GM19467 (cell line): ENCODE measurements at regions not wholly inside any gene's neighbourhood (a gene's known extent, or its start where the extent isn't known, plus 50 kb on each side); places are given as distances from the start of the nearest gene placed in this dataset.

Source experiments
- ATAC-seq: cut with Tn5 transposase; IDR thresholded peaks from one replicate; pipeline ENCODE4 v1.9.1; 2021; ENCODE audit warnings: mild to moderate bottlenecking, moderate library complexity; ENCODE audit not compliant: unreplicated experiment

GRCh38 chr1:57957576-57957975 is 533.7 kb upstream of the DAB1 start:
- no peak for ATAC-seq

- no peak for ATAC-seq
Observed at GRCh38 chr1:57951390-57951789, 527.5 kb upstream of the DAB1 start.

- ATAC-seq = no peak
Observed at GRCh38 chr1:57949168-57949567, 525.3 kb upstream of the DAB1 start.

- ATAC-seq = no peak
Observed at GRCh38 chr1:57947471-57947870, 523.6 kb upstream of the DAB1 start.

GRCh38 chr1:57945045-57945444 is 521.2 kb upstream of the DAB1 start:
- ATAC-seq = no peak

GRCh38 chr1:57943365-57943764 is 519.5 kb upstream of the DAB1 start:
- ATAC-seq = no peak

- no peak for ATAC-seq
Observed at GRCh38 chr1:57934745-57935144, 510.9 kb upstream of the DAB1 start.

DNA sequence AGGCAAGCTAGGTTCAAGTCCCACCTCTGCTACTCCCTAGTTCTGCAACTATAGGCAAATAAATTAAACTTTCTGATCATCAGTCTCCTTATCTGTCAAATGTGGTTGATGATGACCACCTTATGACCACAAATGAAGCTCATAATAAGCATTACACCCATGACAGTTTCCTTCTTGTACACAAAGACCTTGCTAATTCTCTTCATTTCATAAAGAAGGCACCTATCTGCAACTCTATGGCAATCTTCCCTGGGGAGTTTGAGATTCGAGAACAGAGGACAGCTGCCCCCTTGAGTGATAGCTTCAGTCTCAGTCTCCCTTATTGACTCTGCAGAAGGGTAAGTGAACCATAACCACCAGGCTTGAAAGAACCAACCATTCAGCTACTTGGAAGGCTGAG is 503.1 kb upstream of the DAB1 start:
- ATAC-seq = no peak

DNA sequence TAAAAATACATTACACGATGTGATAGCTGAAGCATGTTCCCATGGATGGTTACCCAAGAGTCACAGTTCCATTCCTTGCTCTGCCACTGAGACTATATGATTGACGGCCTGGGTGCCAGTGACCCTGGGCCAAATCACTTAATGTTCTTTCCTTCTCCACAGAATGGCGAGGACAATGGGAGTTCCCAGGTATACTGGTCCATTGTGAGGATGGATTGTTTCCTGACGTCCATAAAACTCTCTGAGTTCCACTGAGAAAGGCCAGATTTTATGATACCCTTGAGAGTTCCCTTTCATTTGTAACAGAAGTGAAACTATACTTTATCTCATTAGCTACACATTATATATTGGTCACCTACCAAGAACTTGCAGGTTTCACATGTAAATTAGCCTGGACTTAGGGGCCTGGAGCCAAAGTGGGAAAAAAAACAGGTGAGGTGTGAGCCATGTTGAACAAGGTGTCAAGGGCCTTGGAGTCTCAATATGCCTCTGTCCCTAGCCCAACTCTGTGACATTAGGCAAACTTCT is 502.2 kb upstream of the DAB1 start:
- no peak for ATAC-seq

DNA sequence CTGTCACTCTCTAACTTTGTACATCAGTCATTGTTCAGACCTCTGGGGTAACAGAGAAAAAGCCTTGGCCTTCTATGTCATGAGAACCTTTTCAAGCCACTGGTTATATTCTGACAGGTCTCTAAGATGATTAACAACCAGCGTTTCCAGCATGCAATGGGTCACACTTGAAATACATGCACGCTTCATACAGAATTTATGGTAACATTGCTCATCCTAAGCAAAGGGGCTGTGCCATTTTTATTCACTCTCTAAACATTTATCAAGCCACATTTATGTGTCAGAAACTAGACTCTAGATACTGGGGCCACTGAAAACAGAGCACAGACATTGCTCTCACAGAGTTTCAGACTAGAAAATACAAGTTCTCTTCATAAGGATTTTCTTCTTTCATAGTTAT is 501.4 kb upstream of the DAB1 start:
- ATAC-seq = no peak

GRCh38 chr1:57922130-57922529 is 498.3 kb upstream of the DAB1 start:
- no peak for ATAC-seq

GRCh38 chr1:57916041-57916440 is 492.2 kb upstream of the DAB1 start:
- ATAC-seq = no peak

- no peak for ATAC-seq
Observed at GRCh38 chr1:57911427-57911826, 487.6 kb upstream of the DAB1 start.

DNA sequence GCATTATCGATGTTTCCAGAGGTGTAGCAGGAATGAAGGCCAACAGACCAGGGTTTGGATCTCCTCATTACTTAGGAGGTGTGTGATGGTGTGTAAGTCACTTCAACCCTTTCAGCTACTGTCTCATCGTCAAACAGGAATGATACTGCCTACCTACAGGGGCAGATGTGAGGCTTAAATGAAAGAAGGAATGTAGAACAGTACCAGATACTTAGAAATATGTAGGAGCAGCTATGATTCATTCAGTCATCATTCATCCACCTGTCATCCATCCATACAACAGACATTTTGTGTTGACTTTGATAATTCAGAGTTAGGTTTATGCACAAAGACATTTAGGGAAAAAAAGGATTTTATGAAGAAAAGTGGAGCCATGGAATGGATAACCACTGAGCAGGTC is 486.9 kb upstream of the DAB1 start:
- ATAC-seq = no peak

- ATAC-seq = no peak
Observed at GRCh38 chr1:57910305-57910704, 486.4 kb upstream of the DAB1 start.

GRCh38 chr1:57908147-57908890 is 484.5 kb upstream of the DAB1 start:
- ATAC-seq = no peak

DNA sequence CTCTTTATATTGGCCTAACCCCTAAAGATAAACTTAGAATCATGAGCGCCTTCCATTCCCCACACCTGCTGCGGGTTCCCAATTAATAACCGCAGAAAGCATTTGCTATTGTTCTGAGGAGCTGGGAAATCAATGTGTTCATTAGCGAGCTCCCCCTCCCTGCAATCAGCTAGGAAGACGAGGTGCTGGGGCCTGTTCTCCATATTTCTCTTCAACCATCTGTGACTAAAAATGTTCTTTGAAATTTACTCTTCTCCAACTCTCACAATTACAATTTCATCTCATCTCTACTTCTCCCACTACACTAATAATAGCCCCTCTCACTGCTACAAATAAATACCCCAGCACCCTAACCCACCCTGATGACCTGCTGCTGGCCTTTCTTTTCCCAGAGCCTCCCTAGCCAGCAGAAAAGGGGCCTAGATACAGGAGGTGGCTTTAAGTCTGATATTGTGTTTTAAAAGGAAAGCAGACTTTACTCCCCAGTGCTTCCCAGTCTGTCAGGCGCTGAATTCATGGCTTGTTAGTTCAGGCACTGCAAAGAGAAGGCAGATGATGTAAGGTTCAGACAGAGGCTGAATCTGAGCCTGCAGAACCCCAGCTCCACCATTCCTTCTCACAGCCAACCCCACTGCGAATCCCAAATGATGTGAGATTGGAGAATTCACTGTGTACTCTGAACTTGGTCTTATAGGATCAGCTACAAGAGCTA is 477.5 kb upstream of the DAB1 start:
- no peak for ATAC-seq

DNA sequence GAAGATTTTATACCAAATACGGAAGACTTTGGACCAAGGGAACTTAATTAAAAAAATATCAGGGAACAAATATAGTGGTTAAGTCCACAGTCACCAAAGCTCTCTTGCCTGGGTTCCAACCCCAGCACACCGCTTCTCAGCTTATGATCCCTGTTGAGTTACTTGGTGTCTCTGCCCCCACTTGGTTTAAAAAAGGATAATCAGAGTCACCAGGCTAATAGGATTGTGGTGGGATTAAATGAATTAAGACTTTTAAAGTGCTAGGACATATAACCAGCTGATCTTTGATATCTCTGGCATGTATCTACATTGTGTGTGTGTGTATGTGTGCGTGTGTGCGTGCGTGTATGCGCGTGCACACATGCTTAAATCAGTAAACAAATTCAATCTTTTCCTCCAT is 474.7 kb upstream of the DAB1 start:
- no peak for ATAC-seq

DNA sequence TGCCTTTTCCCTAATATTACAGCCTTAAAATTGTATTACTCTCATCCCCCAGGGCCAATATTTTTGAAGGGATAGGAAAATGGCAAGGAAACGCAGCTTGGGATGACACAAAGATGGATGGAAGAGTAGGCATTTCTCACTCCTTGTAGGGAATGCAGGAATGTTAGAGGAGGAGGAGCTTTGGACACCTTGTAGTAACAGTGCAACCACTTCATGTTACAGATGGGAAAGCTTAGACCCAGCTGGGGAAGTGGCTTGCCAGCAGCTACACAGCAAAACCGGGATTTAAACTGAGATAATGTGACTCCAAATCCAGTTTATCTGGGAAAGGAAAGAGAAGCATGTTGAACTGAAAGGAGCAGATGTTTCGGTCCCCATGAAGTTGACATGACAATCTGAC is 473.7 kb upstream of the DAB1 start:
- no peak for ATAC-seq

- ATAC-seq = no peak
Observed at GRCh38 chr1:57894315-57894714, 470.5 kb upstream of the DAB1 start.

DNA sequence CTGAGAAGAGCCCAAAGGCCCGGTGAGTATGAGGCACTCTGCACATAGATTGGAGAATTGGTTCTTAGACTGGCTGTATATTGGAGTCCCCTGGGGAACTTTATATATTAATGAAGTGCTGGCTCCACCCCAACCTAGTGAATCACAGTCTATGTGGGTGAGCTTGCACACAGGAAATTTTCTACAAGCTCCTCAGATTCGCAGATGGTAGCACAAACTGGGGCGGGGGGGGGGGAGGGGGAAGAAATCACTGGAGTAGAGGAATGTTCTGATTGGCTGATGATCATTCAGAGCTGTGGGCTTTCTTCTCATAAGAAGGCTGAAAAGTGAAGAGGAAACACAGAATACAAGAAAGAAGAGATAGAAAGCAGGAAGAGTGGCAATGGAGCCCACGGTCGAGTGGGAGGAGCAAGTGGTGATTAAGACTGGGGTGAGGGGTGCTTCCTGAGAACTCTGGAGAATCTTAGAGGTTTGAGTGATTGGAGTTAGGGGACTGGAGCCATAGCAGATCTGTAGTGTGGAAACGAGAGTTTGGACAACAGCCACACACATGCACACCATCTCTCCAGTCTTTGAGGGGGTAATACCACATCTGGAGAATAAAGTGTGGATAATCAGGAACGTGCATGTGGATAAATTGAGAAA is 465.9 kb upstream of the DAB1 start:
- ATAC-seq = no peak

- ATAC-seq = no peak
Observed at GRCh38 chr1:57887964-57888491, 464.2 kb upstream of the DAB1 start.
